ENCODE measurements at regions not wholly inside any gene's neighbourhood (a gene's known extent, or its start where the extent isn't known, plus 50 kb on each side); places are given as distances from the start of the nearest gene placed in this dataset.

- TF ChIP-seq SREBF2 (IDR thresholded peaks at IDR 0.05) (no peak), REST (IDR thresholded peaks at IDR 0.05) (no peak), FOSL2 (IDR thresholded peaks at IDR 0.05) (no peak), FOSL2 (CRISPR knock-in tag; IDR thresholded peaks at IDR 0.05) (no peak), CTCF (IDR thresholded peaks at IDR 0.05) (no peak), CEBPB (IDR thresholded peaks at IDR 0.05) (no peak), POLR2A (IDR thresholded peaks at IDR 0.05; ENCODE audit: low read length) (no peak), EHF (CRISPR knock-in tag; IDR thresholded peaks at IDR 0.05) (no peak), ZNF302 (CRISPR knock-in tag; IDR thresholded peaks at IDR 0.05) (no peak), MYC (IDR thresholded peaks at IDR 0.05; ENCODE audit: borderline replicate concordance, low read length) (no peak), CHD4 (IDR thresholded peaks at IDR 0.05; ENCODE audit: borderline replicate concordance) (no peak), HDAC2 (IDR thresholded peaks at IDR 0.05) (no peak), PHF8 (IDR thresholded peaks at IDR 0.05; ENCODE audit: borderline replicate concordance, low read depth) (no peak)
Measured at GRCh38 chr17:63362115-63362514, 84.0 kb downstream of the CYB561 start.

All from A549 (cell line).